H9 (cell line): ENCODE measurements at regions not wholly inside any gene's neighbourhood (a gene's known extent, or its start where the extent isn't known, plus 50 kb on each side); places are given as distances from the start of the nearest gene placed in this dataset.

ENCODE experiments used
- DNase-seq: peaks from one replicate; pipeline ENCODE4 v3.0.0-alpha.2; 2017
- H2AFZ ChIP-seq: one replicate; pipeline ENCODE4 v1.6.1; 2013; ENCODE audit warnings: mild to moderate bottlenecking, low read length, control low read depth, moderate library complexity
- H2AK5ac ChIP-seq: 2 replicates; pipeline ENCODE4 v1.6.1; 2013; ENCODE audit warnings: low read length, control low read depth, mixed read lengths; ENCODE audit not compliant: insufficient read length
- H2BK120ac ChIP-seq: one replicate; pipeline ENCODE4 v1.6.1; 2013; ENCODE audit warnings: low read depth, mild to moderate bottlenecking, low read length, control low read depth, inconsistent platforms; ENCODE audit not compliant: poor library complexity, severe bottlenecking
- H2BK12ac ChIP-seq: 2 replicates; pipeline ENCODE4 v1.6.1; 2013; ENCODE audit warnings: low read length, control low read depth, mixed read lengths, low read depth; ENCODE audit not compliant: insufficient read length
- H2BK15ac ChIP-seq: 2 replicates; pipeline ENCODE4 v1.6.1; 2013; ENCODE audit warnings: low read depth, low read length, control low read depth
- H2BK20ac ChIP-seq: one replicate; pipeline ENCODE4 v1.6.1; 2013; ENCODE audit warnings: low read depth, mild to moderate bottlenecking, low read length, control low read depth, inconsistent platforms; ENCODE audit not compliant: poor library complexity, severe bottlenecking
- H2BK5ac ChIP-seq: 2 replicates; pipeline ENCODE4 v1.6.1; 2013; ENCODE audit warnings: low read length, control low read depth, mixed read lengths; ENCODE audit not compliant: insufficient read length
- H3K14ac ChIP-seq: 2 replicates; pipeline ENCODE4 v1.6.1; 2013; ENCODE audit warnings: low read length, control low read depth; ENCODE audit not compliant: insufficient read depth
- H3K18ac ChIP-seq: 2 replicates; pipeline ENCODE4 v1.6.1; 2013; ENCODE audit warnings: low read depth, mild to moderate bottlenecking, mixed read lengths, low read length, control low read depth; ENCODE audit not compliant: insufficient read length
- H3K23ac ChIP-seq: 2 replicates; pipeline ENCODE4 v1.6.1; 2013; ENCODE audit warnings: low read length, control low read depth, mixed read lengths, low read depth; ENCODE audit not compliant: insufficient read length
- H3K23me2 ChIP-seq: 2 replicates; pipeline ENCODE4 v1.6.1; 2013; ENCODE audit warnings: low read depth, mild to moderate bottlenecking, mixed read lengths, low read length, control low read depth; ENCODE audit not compliant: insufficient read length, poor library complexity, severe bottlenecking
- H3K27ac ChIP-seq: 2 replicates; pipeline ENCODE4 v1.5.1; 2013; ENCODE audit warnings: low read length, control low read depth, mixed read lengths, low read depth; ENCODE audit not compliant: insufficient read length
- H3K27me3 ChIP-seq: 2 replicates; pipeline ENCODE4 v1.6.1; 2013; ENCODE audit warnings: low read length, control low read depth, inconsistent platforms; ENCODE audit not compliant: insufficient read depth
- H3K4ac ChIP-seq: 2 replicates; pipeline ENCODE4 v1.6.1; 2013; ENCODE audit warnings: low read depth, mild to moderate bottlenecking, control low read depth, inconsistent platforms, low read length, moderate library complexity
- H3K4me1 ChIP-seq: 2 replicates; pipeline ENCODE4 v1.6.1; 2013; ENCODE audit warnings: low read length, control low read depth, inconsistent platforms; ENCODE audit not compliant: insufficient read depth
- H3K4me2 ChIP-seq: 2 replicates; pipeline ENCODE4 v1.6.1; 2013; ENCODE audit warnings: low read length, control low read depth, mixed read lengths; ENCODE audit not compliant: insufficient read length, insufficient read depth
- H3K56ac ChIP-seq: 2 replicates; pipeline ENCODE4 v1.6.1; 2013; ENCODE audit warnings: low read depth, mild to moderate bottlenecking, mixed read lengths, low read length, control low read depth; ENCODE audit not compliant: insufficient read length
- H3K79me1 ChIP-seq: 2 replicates; pipeline ENCODE4 v1.6.1; 2013; ENCODE audit warnings: low read depth, mild to moderate bottlenecking, moderate library complexity, low read length, control low read depth, inconsistent platforms; ENCODE audit not compliant: insufficient read depth, poor library complexity, severe bottlenecking
- H3K79me2 ChIP-seq: 2 replicates; pipeline ENCODE4 v1.6.1; 2013; ENCODE audit warnings: low read length, control low read depth, inconsistent platforms; ENCODE audit not compliant: insufficient read depth
- H3K9ac ChIP-seq: 2 replicates; pipeline ENCODE4 v1.6.1; 2013; ENCODE audit warnings: low read length, control low read depth, mixed read lengths; ENCODE audit not compliant: insufficient read length; ENCODE audit errors: extremely low read depth
- H3K9me3 ChIP-seq: one replicate; pipeline ENCODE4 v1.6.1; 2013; ENCODE audit warnings: low read depth, low read length, inconsistent platforms; ENCODE audit not compliant: control insufficient read depth
- H3T11ph ChIP-seq: one replicate; pipeline ENCODE4 v1.6.1; 2013; ENCODE audit warnings: mild to moderate bottlenecking, low read length, control low read depth, inconsistent platforms
- H4K20me1 ChIP-seq: one replicate; pipeline ENCODE4 v1.6.1; 2013; ENCODE audit not compliant: control insufficient read depth, insufficient read length, insufficient read depth
- H4K5ac ChIP-seq: 2 replicates; pipeline ENCODE4 v1.6.1; 2013; ENCODE audit warnings: low read depth, mild to moderate bottlenecking, mixed read lengths, low read length, control low read depth; ENCODE audit not compliant: insufficient read length
- H4K8ac ChIP-seq: replicated peaks from 2 replicates; pipeline ENCODE4 v1.6.1; 2013; ENCODE audit warnings: low read length, control low read depth, mixed read lengths, low read depth; ENCODE audit not compliant: insufficient read length
- H4K91ac ChIP-seq: 2 replicates; pipeline ENCODE4 v1.6.1; 2013; ENCODE audit warnings: low read depth, mild to moderate bottlenecking, moderate library complexity, mixed read lengths, low read length, control low read depth; ENCODE audit not compliant: insufficient read length
- H3K27ac Mint-ChIP-seq, 3 experiments: 2 replicates in 2 of 3; 3 replicates in 1 of 3; pipeline ENCODE4 v1.8.0; 2020 to 2021; ENCODE audit warnings: mixed read lengths in 3 of 3, mild to moderate bottlenecking in 1 of 3, moderate library complexity in 1 of 3
- H3K27me3 Mint-ChIP-seq: 2 replicates; pipeline ENCODE4 v1.8.0; 2021; ENCODE audit warnings: low read depth, mild to moderate bottlenecking, moderate library complexity, mixed read lengths
- H3K36me3 Mint-ChIP-seq, 3 experiments: 2 replicates in 2 of 3; 3 replicates in 1 of 3; pipeline ENCODE4 v1.8.0; 2020 to 2021; ENCODE audit warnings: low read depth in 3 of 3, mixed read lengths in 3 of 3; ENCODE audit not compliant: insufficient read depth in 1 of 3
- H3K4me1 Mint-ChIP-seq, 2 experiments: 2 replicates each; pipeline ENCODE4 v1.8.0; 2020; ENCODE audit warnings: mixed read lengths in 2 of 2
- H3K4me3 Mint-ChIP-seq, 2 experiments: 2 replicates in 1 of 2; 3 replicates in 1 of 2; pipeline ENCODE4 v1.8.0; 2020 to 2021; ENCODE audit warnings: mild to moderate bottlenecking in 2 of 2, mixed read lengths in 2 of 2, moderate library complexity in 1 of 2
- H3K9me3 Mint-ChIP-seq, 2 experiments: 2 replicates in 1 of 2; 3 replicates in 1 of 2; pipeline ENCODE4 v1.8.0; 2020; ENCODE audit warnings: mild to moderate bottlenecking in 2 of 2, mixed read lengths in 2 of 2, moderate library complexity in 1 of 2
- WGBS: extraction: QIAGEN DNeasy Blood & Tissue Kit; methylation state at CpG from one replicate; pipeline ENCODE4 v1.1.7; 2013; ENCODE audit warnings: missing lambda C conversion rate, low lambda C conversion rate, mixed read lengths; ENCODE audit not compliant: insufficient read length; ENCODE audit errors: extremely low coverage; 5-methylcytosine and 5-hydroxymethylcytosine counted together
- TF ChIP-seq, protein P1 (sequence below): fragments of 200-600 bp; sonication (generic); conservative IDR thresholded peaks from 3 replicates; pipeline ENCODE4 v1.8.0; 2021; ENCODE audit warnings: antibody characterized with exemption, mild to moderate bottlenecking

DNA sequence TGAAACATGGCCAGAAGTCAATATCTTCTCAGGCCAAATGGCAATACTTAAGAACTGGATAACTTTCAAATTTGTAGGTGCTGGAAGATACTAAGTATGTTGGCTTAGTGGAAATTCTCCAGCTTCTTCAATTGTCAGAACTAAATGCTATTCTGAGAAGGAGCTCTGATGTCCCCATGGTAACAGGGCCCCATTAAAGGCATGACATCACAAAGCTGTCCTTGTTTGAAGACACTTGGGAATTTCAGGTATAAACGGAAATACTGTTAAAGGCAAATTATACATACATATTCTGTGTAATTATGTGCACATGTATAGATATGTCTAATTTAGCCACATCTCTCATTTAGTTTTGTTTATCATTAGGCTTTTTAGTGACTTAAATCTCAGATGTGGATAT is 210.0 kb upstream of the SEL1L start:
- H2BK20ac ChIP-seq: no peak overlapping the region
- H4K5ac ChIP-seq: no peak overlapping the region
- no peak overlapping the region for H3T11ph ChIP-seq
- H3K56ac ChIP-seq: no peak overlapping the region
- no peaks in the 10 kb centered on the region for H3K23me2 ChIP-seq
- H3K79me2 ChIP-seq: no peaks in the 10 kb centered on the region
- no peak overlapping the region for H2BK5ac ChIP-seq
- H3K4me3 Mint-ChIP-seq: no peak overlapping the region
- TF ChIP-seq, protein P1, sequence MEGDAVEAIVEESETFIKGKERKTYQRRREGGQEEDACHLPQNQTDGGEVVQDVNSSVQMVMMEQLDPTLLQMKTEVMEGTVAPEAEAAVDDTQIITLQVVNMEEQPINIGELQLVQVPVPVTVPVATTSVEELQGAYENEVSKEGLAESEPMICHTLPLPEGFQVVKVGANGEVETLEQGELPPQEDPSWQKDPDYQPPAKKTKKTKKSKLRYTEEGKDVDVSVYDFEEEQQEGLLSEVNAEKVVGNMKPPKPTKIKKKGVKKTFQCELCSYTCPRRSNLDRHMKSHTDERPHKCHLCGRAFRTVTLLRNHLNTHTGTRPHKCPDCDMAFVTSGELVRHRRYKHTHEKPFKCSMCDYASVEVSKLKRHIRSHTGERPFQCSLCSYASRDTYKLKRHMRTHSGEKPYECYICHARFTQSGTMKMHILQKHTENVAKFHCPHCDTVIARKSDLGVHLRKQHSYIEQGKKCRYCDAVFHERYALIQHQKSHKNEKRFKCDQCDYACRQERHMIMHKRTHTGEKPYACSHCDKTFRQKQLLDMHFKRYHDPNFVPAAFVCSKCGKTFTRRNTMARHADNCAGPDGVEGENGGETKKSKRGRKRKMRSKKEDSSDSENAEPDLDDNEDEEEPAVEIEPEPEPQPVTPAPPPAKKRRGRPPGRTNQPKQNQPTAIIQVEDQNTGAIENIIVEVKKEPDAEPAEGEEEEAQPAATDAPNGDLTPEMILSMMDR: no peak
- no CpG with 5 or more reads among the region's 1 CpG for WGBS
- H3K27ac ChIP-seq: no peak overlapping the region
- H3K9me3 ChIP-seq: no peaks in the 10 kb centered on the region
- H3K27me3 ChIP-seq: no peaks in the 10 kb centered on the region
- no peak overlapping the region for H2AFZ ChIP-seq
- no peak overlapping the region for H2BK12ac ChIP-seq
- H3K9me3 Mint-ChIP-seq: no peaks in the 10 kb centered on the region
- no peaks in the 10 kb centered on the region; a peak in 1 of 7 replicates for H3K36me3 Mint-ChIP-seq
- no peak overlapping the region for H2AK5ac ChIP-seq
- H3K27me3 Mint-ChIP-seq: no peaks in the 10 kb centered on the region
- H3K23ac ChIP-seq: no peak overlapping the region
- no peak overlapping the region for H3K9ac ChIP-seq
- no peak overlapping the region for H2BK120ac ChIP-seq
- H3K27ac Mint-ChIP-seq: no peak overlapping the region
- no peak overlapping the region for H3K4me2 ChIP-seq
- DNase-seq: no peak
- H3K4me1 ChIP-seq: no peaks in the 10 kb centered on the region
- H3K14ac ChIP-seq: no peak overlapping the region
- H3K79me1 ChIP-seq: no peaks in the 10 kb centered on the region
- H3K4ac ChIP-seq: no peak overlapping the region
- no peaks in the 10 kb centered on the region for H3K4me1 Mint-ChIP-seq
- H2BK15ac ChIP-seq: no peak overlapping the region
- no peak overlapping the region for H4K8ac ChIP-seq
- H3K18ac ChIP-seq: no peak overlapping the region
- H4K91ac ChIP-seq: no peak overlapping the region
- H4K20me1 ChIP-seq: no peaks in the 10 kb centered on the region
